ENCODE measurements at regions not wholly inside any gene's neighbourhood (a gene's known extent, or its start where the extent isn't known, plus 50 kb on each side); places are given as distances from the start of the nearest gene placed in this dataset.

DNA sequence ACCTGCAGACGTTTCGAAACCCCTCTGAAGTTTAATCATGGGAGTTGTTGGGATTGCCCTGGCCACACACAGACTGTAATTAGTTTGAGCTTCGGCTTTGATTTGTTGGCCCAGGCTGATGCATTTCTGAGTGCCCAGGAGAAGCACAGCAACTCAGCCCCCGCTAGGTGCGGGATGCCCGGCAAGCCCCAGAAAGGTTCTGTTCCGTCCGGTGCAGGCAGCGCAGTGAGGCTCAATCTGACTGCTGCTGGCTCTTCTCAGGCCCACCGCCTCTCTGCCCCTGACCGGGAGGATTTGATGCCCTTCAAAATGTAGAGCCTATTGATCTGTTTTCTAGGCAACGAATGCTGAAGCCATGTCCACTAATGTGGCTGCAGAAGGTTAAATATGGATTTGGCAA, 73.4 kb upstream of the TAF11L2 start:
- no peak for ATAC-seq (ENCODE audit: low read depth)
- Mint-ChIP-seq H3K27me3 (no peaks in the 10 kb centered on the region), H3K9me3 (no peaks in the 10 kb centered on the region), H3K4me1 (peaks cover 16% of the 10 kb centered on the region), H3K36me3 (ENCODE audit: low read depth) (no peaks in the 10 kb centered on the region), H3K4me3 (no peak overlapping the region), H3K27ac (no peak overlapping the region)
- no peak for DNase-seq
- TF ChIP-seq, protein P1, sequence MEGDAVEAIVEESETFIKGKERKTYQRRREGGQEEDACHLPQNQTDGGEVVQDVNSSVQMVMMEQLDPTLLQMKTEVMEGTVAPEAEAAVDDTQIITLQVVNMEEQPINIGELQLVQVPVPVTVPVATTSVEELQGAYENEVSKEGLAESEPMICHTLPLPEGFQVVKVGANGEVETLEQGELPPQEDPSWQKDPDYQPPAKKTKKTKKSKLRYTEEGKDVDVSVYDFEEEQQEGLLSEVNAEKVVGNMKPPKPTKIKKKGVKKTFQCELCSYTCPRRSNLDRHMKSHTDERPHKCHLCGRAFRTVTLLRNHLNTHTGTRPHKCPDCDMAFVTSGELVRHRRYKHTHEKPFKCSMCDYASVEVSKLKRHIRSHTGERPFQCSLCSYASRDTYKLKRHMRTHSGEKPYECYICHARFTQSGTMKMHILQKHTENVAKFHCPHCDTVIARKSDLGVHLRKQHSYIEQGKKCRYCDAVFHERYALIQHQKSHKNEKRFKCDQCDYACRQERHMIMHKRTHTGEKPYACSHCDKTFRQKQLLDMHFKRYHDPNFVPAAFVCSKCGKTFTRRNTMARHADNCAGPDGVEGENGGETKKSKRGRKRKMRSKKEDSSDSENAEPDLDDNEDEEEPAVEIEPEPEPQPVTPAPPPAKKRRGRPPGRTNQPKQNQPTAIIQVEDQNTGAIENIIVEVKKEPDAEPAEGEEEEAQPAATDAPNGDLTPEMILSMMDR (IDR thresholded peaks at IDR 0.05): no peak
- POLR2A ChIA-PET: interaction anchor here (0.6 kb wide), 1 partner anchor 106 kb away, joined by 3 read pairs; no protein-coding TSS in a partner anchor
- CTCF ChIA-PET: no interaction called here
- intact Hi-C loops (cut with micrococcal nuclease): no loop called here

DNA sequence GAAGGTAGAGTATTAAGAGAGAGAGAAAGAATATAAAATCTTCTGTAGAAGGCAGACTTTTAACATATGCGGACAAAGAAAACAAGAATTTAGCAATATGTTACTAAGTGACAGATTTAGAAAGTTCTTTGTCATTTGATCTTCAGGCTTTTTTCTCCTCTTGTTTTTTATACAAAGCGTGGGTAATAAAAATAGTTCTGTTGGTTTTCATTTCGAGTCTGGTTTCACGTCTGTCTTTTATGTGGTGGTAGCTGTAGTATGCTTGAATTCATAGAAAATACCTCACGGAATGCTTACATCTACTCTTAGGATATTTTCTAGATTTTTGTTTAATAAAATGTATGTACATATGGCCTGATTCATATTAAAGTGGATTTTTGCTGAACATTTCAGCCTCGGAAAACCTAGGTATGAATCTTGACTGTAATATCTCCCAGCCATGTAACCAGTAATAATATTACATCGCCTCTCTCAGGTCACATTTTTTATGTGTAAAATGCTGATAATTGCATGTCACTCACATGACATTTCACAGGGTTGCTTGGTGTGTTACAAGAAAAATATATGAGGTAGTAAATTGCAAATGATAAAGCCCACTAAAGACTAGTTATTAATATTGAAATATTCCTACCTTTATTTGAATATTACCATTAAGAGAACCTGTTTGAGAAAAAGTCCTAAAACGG, 72.5 kb upstream of the TAF11L2 start:
- POLR2A ChIA-PET: interaction anchor here (0.6 kb wide), 1 partner anchor 107 kb away, joined by 3 read pairs; no protein-coding TSS in a partner anchor

DNA sequence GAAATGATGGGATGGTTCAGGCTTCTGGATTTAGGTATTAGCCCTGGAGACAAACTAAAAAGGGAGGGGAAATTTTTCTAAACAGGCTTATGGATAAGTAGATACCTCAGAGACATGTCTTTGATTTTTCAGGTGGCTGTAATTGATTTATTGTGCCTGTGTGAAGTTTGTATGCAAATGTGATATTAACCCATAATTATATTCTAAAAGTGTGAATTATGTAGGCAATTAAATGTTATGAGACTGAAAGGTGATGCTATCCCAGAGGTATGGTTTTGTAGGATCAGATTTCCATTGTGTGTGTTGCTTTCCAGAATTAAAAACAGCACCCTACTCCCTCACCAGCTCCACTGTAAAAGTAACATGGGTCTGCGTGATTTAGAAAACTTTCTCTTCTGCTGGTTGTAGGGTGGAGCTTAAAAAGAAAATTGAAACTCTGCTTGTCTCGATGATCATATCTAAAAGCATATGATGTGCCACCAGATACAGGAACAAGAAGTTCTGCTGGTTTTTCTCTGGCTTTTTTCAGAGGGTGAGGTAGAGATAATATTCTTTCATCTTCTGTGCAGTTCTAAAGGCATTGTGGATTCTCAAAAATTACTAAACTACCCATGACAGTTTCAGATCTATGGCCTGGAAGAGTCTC, 71.8 kb upstream of the TAF11L2 start:
- H3K36me3 Mint-ChIP-seq (ENCODE audit: low read depth): no peaks in the 10 kb centered on the region
- POLR2A ChIA-PET: interaction anchor here (0.7 kb wide), 2 partner anchors 157 to 208 kb away, joined by 3 to 5 read pairs; no protein-coding TSS in a partner anchor
- intact Hi-C loops (cut with micrococcal nuclease): no loop called here
- CTCF ChIA-PET: interaction anchor here (0.5 kb wide), 1 partner anchor 72 kb away, joined by 3 read pairs; no protein-coding TSS in a partner anchor
- H3K9me3 Mint-ChIP-seq: no peaks in the 10 kb centered on the region
- TF ChIP-seq, protein P1 (IDR thresholded peaks at IDR 0.05): no peak
- no peak overlapping the region for H3K4me3 Mint-ChIP-seq
- H3K27me3 Mint-ChIP-seq: no peaks in the 10 kb centered on the region
- H3K4me1 Mint-ChIP-seq: peaks cover 16% of the 10 kb centered on the region
- ATAC-seq (ENCODE audit: low read depth): peak; percentile 42
- DNase-seq: no peak
- H3K27ac Mint-ChIP-seq: no peak overlapping the region

More for the DNA sequence above, 72.5 kb upstream of the TAF11L2 start:
- CTCF ChIA-PET: interaction anchor here (0.5 kb wide), 1 partner anchor 72 kb away, joined by 3 read pairs; no protein-coding TSS in a partner anchor
- Mint-ChIP-seq H3K36me3 (ENCODE audit: low read depth) (no peaks in the 10 kb centered on the region), H3K4me3 (no peak overlapping the region), H3K4me1 (peaks cover 16% of the 10 kb centered on the region), H3K27ac (no peak overlapping the region), H3K9me3 (no peaks in the 10 kb centered on the region), H3K27me3 (no peaks in the 10 kb centered on the region)
- no peak for ATAC-seq (ENCODE audit: low read depth)
- TF ChIP-seq, protein P1 (IDR thresholded peaks at IDR 0.05): no peak
- DNase-seq: no peak
- intact Hi-C loops (cut with micrococcal nuclease): no loop called here

DNA sequence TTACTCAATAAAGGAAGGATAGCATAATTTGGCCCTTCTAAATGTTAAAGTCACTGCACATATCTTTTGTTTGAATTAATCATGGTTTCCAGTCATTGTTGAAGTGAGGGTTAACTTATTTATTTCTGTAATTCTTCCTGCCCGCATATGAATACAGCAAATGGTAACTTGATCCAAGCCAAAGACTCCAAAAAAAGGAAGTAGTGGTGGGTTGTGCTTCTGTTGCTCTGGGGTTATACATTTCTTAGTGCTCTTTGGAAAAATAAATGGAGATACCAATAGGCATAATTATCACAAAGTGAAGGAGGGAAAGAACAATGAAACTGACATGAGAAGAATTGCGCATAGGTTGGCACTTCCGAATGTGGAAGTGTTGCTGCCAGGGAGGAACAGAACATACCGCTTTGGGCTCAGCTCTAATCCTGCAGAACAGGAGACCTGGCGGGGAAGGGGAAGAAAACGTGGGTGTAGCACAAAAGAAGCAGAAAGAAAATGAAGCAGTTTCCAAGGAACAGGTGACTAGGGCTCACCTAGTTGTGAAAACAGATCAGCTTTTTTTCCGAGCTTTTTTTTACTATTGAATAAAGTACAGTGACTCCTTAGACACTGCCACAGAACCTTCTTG, 69.7 kb upstream of the TAF11L2 start:
- no peak overlapping the region for H3K4me3 Mint-ChIP-seq
- no peaks in the 10 kb centered on the region for H3K27me3 Mint-ChIP-seq
- H3K4me1 Mint-ChIP-seq: peaks cover 26% of the 10 kb centered on the region
- intact Hi-C loops (cut with micrococcal nuclease): no loop called here
- H3K9me3 Mint-ChIP-seq: no peaks in the 10 kb centered on the region
- TF ChIP-seq, protein P1 (IDR thresholded peaks at IDR 0.05): no peak
- CTCF ChIA-PET: no interaction called here
- no peaks in the 10 kb centered on the region for H3K36me3 Mint-ChIP-seq (ENCODE audit: low read depth)
- H3K27ac Mint-ChIP-seq: no peak overlapping the region
- POLR2A ChIA-PET: no interaction called here
- ATAC-seq (ENCODE audit: low read depth) (no peak), DNase-seq (no peak)

DNA sequence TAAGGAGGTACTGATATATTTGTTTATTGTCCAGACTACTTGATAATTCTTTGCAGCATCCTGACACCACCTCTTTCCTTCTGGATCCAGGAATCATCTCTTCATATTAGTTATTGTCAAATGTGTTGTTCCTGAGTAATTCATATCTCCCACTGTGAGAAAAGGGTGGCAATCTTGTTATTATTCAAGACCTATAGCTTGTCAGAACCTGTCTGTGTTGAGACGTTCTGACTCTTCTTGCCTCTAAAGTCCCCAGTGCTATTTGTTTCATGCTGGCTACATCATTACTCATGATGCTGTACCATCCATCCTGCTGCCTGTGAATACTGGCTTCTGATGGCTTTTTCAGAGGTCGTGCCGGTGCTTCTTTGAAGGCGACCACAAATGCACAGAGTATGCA, 68.7 kb upstream of the TAF11L2 start:
- Mint-ChIP-seq H3K4me1 (peaks cover 26% of the 10 kb centered on the region), H3K27ac (no peak overlapping the region), H3K4me3 (no peak overlapping the region), H3K9me3 (no peaks in the 10 kb centered on the region), H3K27me3 (no peaks in the 10 kb centered on the region), H3K36me3 (ENCODE audit: low read depth) (no peaks in the 10 kb centered on the region)
- no peak for DNase-seq
- ChIA-PET POLR2A (no interaction called here), CTCF (no interaction called here)
- intact Hi-C loops (cut with micrococcal nuclease): no loop called here
- ATAC-seq (ENCODE audit: low read depth): no peak
- TF ChIP-seq, protein P1 (IDR thresholded peaks at IDR 0.05): no peak

Measured in activated B cell treated with CpG ODN at 0.5 μM for 24 hours (primary cell).